ENCODE measurements at regions not wholly inside any gene's neighbourhood (a gene's known extent, or its start where the extent isn't known, plus 50 kb on each side); places are given as distances from the start of the nearest gene placed in this dataset.

DNA sequence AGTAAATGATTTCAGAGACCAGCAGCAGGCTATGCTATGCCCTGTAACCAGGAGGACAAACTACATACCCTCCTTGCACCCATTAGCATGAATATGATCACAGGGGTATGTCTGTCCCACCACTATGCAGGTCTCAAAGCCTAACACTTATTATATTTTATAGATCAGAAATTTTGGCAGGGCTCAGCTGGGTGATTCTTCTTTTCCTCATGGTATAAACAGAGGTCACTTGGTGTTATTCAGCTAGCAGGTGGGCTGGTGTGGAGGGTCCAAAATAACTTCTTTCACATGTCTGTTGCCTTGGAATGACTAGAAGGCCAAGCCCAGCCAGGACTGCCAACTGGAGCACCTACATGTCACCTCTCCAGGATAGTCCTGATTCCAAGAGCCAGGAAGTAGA lies 252.9 kb downstream of the ARHGAP12 start:
- Histone ChIP-seq H3K9me3 (ENCODE audit: control insufficient read depth in 4 of 4, low read length in 3 of 4) (peaks cover 0 to 10% (median 7%) of the 10 kb centered on the region in 4 donors), H3K9ac (ENCODE audit: low read depth in 1 of 2, low read length in 2 of 2) (no peak overlapping the region)
- TF ChIP-seq, protein P1, sequence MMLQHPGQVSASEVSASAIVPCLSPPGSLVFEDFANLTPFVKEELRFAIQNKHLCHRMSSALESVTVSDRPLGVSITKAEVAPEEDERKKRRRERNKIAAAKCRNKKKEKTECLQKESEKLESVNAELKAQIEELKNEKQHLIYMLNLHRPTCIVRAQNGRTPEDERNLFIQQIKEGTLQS (IDR thresholded peaks at IDR 0.05): no peak
- TF ChIP-seq, protein P2, sequence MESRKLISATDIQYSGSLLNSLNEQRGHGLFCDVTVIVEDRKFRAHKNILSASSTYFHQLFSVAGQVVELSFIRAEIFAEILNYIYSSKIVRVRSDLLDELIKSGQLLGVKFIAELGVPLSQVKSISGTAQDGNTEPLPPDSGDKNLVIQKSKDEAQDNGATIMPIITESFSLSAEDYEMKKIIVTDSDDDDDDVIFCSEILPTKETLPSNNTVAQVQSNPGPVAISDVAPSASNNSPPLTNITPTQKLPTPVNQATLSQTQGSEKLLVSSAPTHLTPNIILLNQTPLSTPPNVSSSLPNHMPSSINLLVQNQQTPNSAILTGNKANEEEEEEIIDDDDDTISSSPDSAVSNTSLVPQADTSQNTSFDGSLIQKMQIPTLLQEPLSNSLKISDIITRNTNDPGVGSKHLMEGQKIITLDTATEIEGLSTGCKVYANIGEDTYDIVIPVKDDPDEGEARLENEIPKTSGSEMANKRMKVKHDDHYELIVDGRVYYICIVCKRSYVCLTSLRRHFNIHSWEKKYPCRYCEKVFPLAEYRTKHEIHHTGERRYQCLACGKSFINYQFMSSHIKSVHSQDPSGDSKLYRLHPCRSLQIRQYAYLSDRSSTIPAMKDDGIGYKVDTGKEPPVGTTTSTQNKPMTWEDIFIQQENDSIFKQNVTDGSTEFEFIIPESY (IDR thresholded peaks at IDR 0.05): no peak
- TF ChIP-seq, protein P3, sequence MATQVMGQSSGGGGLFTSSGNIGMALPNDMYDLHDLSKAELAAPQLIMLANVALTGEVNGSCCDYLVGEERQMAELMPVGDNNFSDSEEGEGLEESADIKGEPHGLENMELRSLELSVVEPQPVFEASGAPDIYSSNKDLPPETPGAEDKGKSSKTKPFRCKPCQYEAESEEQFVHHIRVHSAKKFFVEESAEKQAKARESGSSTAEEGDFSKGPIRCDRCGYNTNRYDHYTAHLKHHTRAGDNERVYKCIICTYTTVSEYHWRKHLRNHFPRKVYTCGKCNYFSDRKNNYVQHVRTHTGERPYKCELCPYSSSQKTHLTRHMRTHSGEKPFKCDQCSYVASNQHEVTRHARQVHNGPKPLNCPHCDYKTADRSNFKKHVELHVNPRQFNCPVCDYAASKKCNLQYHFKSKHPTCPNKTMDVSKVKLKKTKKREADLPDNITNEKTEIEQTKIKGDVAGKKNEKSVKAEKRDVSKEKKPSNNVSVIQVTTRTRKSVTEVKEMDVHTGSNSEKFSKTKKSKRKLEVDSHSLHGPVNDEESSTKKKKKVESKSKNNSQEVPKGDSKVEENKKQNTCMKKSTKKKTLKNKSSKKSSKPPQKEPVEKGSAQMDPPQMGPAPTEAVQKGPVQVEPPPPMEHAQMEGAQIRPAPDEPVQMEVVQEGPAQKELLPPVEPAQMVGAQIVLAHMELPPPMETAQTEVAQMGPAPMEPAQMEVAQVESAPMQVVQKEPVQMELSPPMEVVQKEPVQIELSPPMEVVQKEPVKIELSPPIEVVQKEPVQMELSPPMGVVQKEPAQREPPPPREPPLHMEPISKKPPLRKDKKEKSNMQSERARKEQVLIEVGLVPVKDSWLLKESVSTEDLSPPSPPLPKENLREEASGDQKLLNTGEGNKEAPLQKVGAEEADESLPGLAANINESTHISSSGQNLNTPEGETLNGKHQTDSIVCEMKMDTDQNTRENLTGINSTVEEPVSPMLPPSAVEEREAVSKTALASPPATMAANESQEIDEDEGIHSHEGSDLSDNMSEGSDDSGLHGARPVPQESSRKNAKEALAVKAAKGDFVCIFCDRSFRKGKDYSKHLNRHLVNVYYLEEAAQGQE (IDR thresholded peaks at IDR 0.05): no peak
- no peak for TF ChIP-seq HNF4G (IDR thresholded peaks at IDR 0.05)

DNA sequence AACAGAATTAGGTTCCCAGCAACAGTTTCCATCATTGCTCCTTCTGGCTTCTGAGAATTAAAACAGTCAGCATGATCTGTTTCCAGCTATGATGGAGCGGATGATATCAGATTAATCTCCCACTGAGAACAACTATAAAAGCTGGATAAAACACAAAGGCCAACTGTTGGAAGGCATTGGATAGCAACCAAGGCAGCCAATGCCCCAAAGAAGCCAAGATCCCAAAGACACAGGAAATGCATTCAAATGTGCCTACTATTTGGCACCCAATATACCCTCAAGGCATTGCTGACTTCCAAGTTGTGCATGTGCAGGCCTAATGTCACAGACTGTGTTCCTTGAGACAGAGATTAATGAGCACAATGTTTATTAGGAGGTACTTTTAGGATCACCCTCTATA lies 259.3 kb downstream of the ARHGAP12 start:
- H3K36me3 ChIP-seq (ENCODE audit: control insufficient read depth in 4 of 4, insufficient read depth in 3 of 4, low read depth in 1 of 4, low read length in 3 of 4): no peaks in the 10 kb centered on the region
- H3K27ac ChIP-seq (ENCODE audit: low read depth in 1 of 2, low read length in 2 of 2): no peak overlapping the region
- no peak for TF ChIP-seq HNF4A (conservative IDR thresholded peaks at IDR 0.05)
- no peak for TF ChIP-seq JUND (IDR thresholded peaks at IDR 0.05)
- TF ChIP-seq FOXA2 (IDR thresholded peaks at IDR 0.05): no peak
- no peak for TF ChIP-seq RXRA (IDR thresholded peaks at IDR 0.05)
- no peaks in the 10 kb centered on the region for H3K27me3 ChIP-seq (ENCODE audit: control insufficient read depth in 4 of 4, insufficient read depth in 4 of 4, low read length in 3 of 4)
- no peak overlapping the region for H3K9ac ChIP-seq (ENCODE audit: low read depth in 1 of 2, low read length in 2 of 2)
- peaks cover 0 to 6% (median 2%) of the 10 kb centered on the region in 4 donors for H3K9me3 ChIP-seq (ENCODE audit: control insufficient read depth in 4 of 4, low read length in 3 of 4)
- DNase-seq (ENCODE audit: low spot score): no peak
- no peaks in the 10 kb centered on the region for H3K4me1 ChIP-seq (ENCODE audit: control insufficient read depth in 4 of 4, insufficient read depth in 4 of 4, low read length in 3 of 4)
- H3K4me3 ChIP-seq (ENCODE audit: low read depth in 1 of 3, low read length in 3 of 3): no peak overlapping the region
- WGBS: 95% methylated on average over 1 of the region's 1 CpG

More for the DNA sequence above, 252.9 kb downstream of the ARHGAP12 start:
- DNase-seq (ENCODE audit: low spot score): no peak
- H3K27ac ChIP-seq (ENCODE audit: low read depth in 1 of 2, low read length in 2 of 2): no peak overlapping the region
- H3K36me3 ChIP-seq (ENCODE audit: control insufficient read depth in 4 of 4, insufficient read depth in 3 of 4, low read depth in 1 of 4, low read length in 3 of 4): no peaks in the 10 kb centered on the region
- no peak overlapping the region for H3K4me3 ChIP-seq (ENCODE audit: low read depth in 1 of 3, low read length in 3 of 3)
- H3K27me3 ChIP-seq (ENCODE audit: control insufficient read depth in 4 of 4, insufficient read depth in 4 of 4, low read length in 3 of 4): no peaks in the 10 kb centered on the region
- no peaks in the 10 kb centered on the region for H3K4me1 ChIP-seq (ENCODE audit: control insufficient read depth in 4 of 4, insufficient read depth in 4 of 4, low read length in 3 of 4)

DNA sequence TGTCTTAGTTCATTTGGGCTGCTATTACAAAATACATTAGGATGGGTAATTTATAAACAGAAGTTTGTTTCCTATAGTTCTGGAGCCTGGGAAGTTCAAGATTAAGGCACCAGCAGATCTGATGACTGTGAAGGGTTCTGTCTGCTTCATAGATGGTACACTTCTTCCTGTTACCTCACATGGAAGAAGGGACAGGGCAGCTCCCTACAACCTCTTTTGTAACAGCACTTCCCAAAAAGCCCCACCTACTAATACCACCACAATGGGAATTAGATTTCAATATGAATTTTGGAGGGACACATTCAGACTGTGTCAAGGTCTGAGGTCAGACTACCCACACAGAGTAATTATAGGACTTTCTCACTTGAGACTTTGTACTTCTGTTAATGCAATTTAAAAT lies 260.3 kb downstream of the ARHGAP12 start:
- H3K27ac ChIP-seq (ENCODE audit: low read depth in 1 of 2, low read length in 2 of 2): no peak overlapping the region
- no peak for DNase-seq (ENCODE audit: low spot score)
- no peak overlapping the region for H3K9ac ChIP-seq (ENCODE audit: low read depth in 1 of 2, low read length in 2 of 2)
- H3K36me3 ChIP-seq (ENCODE audit: control insufficient read depth in 4 of 4, insufficient read depth in 3 of 4, low read depth in 1 of 4, low read length in 3 of 4): no peaks in the 10 kb centered on the region
- no peaks in the 10 kb centered on the region for H3K27me3 ChIP-seq (ENCODE audit: control insufficient read depth in 4 of 4, insufficient read depth in 4 of 4, low read length in 3 of 4)
- H3K4me3 ChIP-seq (ENCODE audit: low read depth in 1 of 3, low read length in 3 of 3): no peak overlapping the region
- H3K4me1 ChIP-seq (ENCODE audit: control insufficient read depth in 4 of 4, insufficient read depth in 4 of 4, low read length in 3 of 4): no peaks in the 10 kb centered on the region
- TF ChIP-seq YY1 (IDR thresholded peaks at IDR 0.05) (no peak), SP1 (IDR thresholded peaks at IDR 0.05) (no peak), GABPA (IDR thresholded peaks at IDR 0.05 in 1 of 2, conservative IDR thresholded peaks at IDR 0.05 in 1 of 2) (no peak), HNF4G (IDR thresholded peaks at IDR 0.05) (no peak), EGR1 (IDR thresholded peaks at IDR 0.05; ENCODE audit: low read depth in 2 of 2) (no peak), TAF1 (conservative IDR thresholded peaks at IDR 0.05) (no peak), HNF4A (conservative IDR thresholded peaks at IDR 0.05) (no peak), JUND (IDR thresholded peaks at IDR 0.05) (no peak), RAD21 (IDR thresholded peaks at IDR 0.05) (no peak)
- TF ChIP-seq, protein P4, sequence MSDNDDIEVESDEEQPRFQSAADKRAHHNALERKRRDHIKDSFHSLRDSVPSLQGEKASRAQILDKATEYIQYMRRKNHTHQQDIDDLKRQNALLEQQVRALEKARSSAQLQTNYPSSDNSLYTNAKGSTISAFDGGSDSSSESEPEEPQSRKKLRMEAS (IDR thresholded peaks at IDR 0.05): no peak
- TF ChIP-seq, protein P5, sequence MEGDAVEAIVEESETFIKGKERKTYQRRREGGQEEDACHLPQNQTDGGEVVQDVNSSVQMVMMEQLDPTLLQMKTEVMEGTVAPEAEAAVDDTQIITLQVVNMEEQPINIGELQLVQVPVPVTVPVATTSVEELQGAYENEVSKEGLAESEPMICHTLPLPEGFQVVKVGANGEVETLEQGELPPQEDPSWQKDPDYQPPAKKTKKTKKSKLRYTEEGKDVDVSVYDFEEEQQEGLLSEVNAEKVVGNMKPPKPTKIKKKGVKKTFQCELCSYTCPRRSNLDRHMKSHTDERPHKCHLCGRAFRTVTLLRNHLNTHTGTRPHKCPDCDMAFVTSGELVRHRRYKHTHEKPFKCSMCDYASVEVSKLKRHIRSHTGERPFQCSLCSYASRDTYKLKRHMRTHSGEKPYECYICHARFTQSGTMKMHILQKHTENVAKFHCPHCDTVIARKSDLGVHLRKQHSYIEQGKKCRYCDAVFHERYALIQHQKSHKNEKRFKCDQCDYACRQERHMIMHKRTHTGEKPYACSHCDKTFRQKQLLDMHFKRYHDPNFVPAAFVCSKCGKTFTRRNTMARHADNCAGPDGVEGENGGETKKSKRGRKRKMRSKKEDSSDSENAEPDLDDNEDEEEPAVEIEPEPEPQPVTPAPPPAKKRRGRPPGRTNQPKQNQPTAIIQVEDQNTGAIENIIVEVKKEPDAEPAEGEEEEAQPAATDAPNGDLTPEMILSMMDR (IDR thresholded peaks at IDR 0.05; ENCODE audit: low read depth, low read length, missing input control): no peak
- TF ChIP-seq, protein P3 (IDR thresholded peaks at IDR 0.05): no peak
- peaks cover 0 to 3% (median 0%) of the 10 kb centered on the region in 4 donors for H3K9me3 ChIP-seq (ENCODE audit: control insufficient read depth in 4 of 4, low read length in 3 of 4)
